Medulla oblongata (tissue), 1 donor: ENCODE measurements at regions not wholly inside any gene's neighbourhood (a gene's known extent, or its start where the extent isn't known, plus 50 kb on each side); places are given as distances from the start of the nearest gene placed in this dataset.
A peak's percentile ranks its signal among the peaks of the same experiment; 100 is the strongest.

ENCODE experiments used
- DNase-seq: peaks from one replicate; pipeline ENCODE4 v3.0.0-alpha.2; 2015; ENCODE audit errors: extremely low spot score

- no peak for DNase-seq
Measured at GRCh38 chr1:115233598-115233997, 104.5 kb downstream of the NGF start.

- peak; percentile 11 for DNase-seq
Measured at GRCh38 chr1:115230281-115230680, 107.8 kb downstream of the NGF start.

DNA sequence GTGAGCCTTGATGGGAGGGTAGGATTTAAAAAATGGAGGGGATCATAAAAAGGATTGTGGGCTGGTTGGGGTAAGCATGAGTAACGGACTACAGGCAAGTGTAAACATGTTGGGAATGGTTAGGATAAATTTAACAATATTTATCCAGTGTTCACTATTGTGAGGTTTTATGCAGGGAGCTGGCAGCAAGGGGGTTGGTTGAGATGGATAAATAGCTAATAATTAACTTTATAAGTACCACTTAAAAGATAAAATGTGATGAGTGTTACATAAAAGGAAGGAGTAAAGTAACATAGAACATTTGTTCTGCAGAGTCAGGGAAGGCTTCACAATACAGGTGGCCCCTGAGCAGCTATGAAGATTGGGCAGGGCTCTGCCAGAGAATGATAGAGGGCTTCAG is 109.0 kb downstream of the NGF start:
- no peak for DNase-seq

- DNase-seq, result no peak
Measured at GRCh38 chr1:115228191-115228590, 109.9 kb downstream of the NGF start.

GRCh38 chr1:115227346-115228082 is 110.5 kb downstream of the NGF start:
- no peak for DNase-seq

DNA sequence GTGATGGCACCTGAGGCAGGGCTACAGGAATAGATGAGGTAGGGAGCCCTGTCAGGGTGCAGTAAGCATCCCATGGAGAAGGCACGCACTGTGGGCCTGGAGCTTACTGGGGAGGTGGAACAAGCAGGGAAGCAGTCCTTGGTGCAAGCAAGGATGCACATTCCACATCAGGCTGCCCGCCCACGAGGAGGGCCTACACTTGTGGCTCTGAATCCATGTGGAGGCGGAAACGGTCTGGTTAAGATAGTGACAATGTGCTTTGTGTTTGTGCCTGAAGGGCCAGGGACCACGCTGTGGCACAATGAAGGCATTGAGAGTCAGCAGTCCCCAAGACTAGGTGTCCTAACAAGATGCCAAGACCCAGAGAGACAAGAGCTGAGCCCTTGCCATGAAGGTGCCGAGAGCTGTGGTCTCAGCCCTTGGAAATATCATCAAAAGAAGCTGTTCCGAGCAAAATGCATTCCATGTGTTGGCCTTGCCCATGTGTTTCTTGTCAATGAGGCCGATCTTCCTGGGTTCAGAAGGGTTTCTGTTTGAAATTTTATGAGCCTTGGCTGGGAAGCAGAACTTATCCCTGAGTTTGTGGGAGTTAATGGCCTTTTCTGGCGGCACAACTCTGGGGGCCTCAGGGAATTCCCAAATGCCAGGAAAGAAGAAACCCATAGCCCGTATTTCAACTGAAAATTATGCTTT is 111.9 kb downstream of the NGF start:
- no peak for DNase-seq

GRCh38 chr1:115224636-115225035 is 113.4 kb downstream of the NGF start:
- no peak for DNase-seq

DNA sequence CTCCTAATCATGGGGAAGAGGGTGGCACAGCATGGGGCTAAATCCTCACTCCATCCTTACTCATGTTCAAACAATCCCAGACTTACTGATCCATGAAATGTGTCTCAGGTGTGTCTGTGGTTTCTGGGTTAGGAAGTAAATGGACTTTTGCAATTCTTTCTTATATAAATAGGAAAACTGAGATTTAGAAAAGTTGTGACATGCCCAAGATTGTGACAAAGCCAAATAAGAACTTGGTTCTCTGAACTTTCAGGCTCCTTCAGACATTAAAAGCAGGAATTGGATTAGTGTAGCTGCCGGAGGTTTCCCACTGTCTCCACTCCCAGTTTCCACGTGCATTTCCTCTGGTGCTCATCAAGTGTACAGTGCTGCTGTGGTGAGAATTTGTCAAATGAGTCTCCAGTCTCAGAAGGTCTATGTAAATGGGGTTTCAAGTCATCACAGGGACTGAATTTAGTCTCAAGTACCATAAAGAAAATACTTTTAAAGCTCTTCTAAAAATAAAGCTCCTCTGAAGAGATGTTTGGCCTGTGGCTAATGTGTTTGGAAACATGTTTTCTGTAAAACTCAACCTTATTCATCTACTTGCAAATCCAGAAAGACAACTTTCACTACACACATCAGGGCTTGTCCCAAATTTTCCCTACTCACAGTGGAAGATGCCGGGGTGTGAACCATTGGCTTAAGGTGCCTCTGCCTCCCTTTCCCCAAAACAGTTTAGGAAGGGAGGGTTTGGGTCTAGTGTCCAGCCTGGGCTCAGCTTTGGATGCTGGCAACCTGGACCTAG is 115.2 kb downstream of the NGF start:
- DNase-seq, result no peak

- DNase-seq, result no peak
Measured at GRCh38 chr1:115220340-115221270, 117.4 kb downstream of the NGF start.

GRCh38 chr1:115219927-115220326 is 118.1 kb downstream of the NGF start:
- DNase-seq, result no peak

GRCh38 chr1:115218699-115219098 is 119.3 kb downstream of the NGF start:
- DNase-seq, result no peak

GRCh38 chr1:115218034-115218405 is 120.0 kb downstream of the NGF start:
- DNase-seq, result no peak

DNA sequence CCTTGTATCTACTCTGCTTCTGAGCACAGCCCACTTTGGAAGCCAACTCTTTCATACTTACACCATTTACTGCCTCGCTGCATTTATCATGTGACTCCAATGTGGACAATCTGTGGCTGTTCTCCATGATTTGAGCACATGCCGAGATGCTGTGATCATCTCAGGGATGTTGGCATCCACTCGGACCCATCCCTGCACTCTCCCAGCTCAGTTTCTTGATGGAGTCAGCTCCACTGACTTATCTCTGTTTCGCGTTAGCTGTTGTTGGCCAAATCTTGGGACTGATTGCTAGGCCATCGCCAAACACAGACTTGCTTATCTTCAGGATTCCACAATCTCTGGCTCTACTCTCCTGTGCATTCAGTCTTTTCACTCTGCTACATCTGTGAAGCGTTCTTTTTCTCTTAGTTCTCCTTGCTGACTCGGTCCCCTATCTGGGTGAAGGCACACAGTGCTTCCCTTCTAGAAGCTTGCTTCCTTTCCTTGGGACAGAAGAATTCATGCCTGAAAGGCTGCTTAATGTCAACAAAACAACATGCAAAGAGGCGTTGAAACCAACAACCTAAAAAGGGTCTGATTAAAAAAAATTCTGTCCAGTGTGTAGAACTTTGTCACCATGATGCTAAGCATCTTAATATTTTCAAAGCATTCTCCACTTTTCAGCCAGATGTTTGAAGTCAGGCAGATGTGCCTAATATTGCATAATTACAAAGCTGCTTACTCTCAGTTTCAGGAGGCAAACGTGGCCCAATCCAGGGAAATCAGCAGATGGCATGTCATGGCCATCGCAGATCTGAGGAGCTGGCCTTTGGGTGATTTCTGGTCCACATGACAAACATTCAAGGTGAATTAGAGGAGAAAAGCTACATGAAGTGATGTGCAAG is 120.7 kb downstream of the NGF start:
- no peak for DNase-seq

GRCh38 chr1:115215703-115216521 is 122.1 kb downstream of the NGF start:
- DNase-seq, result no peak

GRCh38 chr1:115215110-115215509 is 122.9 kb downstream of the NGF start:
- DNase-seq, result no peak

GRCh38 chr1:115214098-115214497 is 124.0 kb downstream of the NGF start:
- DNase-seq, result no peak

GRCh38 chr1:115213130-115213529 is 123.8 kb upstream of the TSPAN2 start:
- DNase-seq, result no peak

DNA sequence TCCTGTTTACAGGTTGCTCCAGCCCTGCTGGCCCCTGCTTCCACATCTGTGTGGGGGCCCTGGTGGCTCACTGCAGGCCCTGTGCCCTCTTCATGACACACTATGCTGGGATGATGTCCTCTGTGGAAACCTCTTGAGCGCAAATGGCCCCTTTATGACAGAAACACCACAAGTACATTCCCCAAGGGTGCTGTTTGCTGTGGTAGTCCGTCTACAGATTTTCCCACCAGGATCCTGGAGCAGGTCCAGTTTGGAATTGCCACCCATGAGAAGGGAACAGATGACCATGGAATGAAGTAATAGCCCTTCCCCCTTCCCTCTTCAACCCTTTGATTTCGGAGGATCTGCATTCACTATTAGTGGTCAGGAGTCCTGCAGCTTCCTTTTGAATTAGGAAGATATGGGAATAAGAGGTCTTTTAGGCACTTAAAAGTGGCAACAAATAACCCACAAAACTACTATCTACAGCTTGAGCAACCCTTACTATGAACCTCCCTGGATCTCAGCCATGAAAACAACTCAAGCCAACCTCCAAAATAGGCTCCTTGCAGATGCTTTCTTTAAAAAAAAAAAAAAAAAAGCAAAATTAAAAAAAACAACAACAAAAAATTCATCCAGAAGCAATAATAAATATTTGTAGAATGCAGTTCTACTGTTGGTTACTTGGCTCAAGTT is 121.9 kb upstream of the TSPAN2 start:
- no peak for DNase-seq

DNA sequence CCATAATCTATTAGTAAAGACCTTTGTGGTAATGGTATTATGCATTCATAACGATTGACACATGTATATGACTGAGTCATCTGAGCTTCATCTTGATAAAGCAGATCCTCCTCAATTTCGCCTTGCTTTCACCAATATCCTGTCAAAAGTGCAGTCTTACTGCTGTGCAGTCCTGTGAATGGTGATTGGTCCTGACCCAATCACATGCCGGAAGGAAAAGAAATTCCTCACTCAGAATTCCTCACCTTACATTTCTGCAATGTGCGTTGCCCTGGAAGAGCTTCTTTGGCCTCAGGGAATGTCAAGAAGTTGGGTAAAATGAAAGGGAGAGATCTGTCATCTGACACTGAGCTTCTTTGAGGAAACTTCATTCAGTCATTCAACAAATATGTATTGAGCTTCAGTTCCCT is 121.0 kb upstream of the TSPAN2 start:
- no peak for DNase-seq
